Retinal pigment epithelial cell (primary cell): ENCODE measurements at regions not wholly inside any gene's neighbourhood (a gene's known extent, or its start where the extent isn't known, plus 50 kb on each side); places are given as distances from the start of the nearest gene placed in this dataset.
"Not testable (repeated sequence)": the region's sequence is repeated elsewhere in the genome, so short reads cannot be mapped to it uniquely, and the experiment has no call there.

ENCODE experiments used
- DNase-seq: peaks from one replicate; pipeline ENCODE4 v3.0.0-alpha.2; 2010; ENCODE audit warnings: low read depth
- H3K4me3 ChIP-seq: 2 replicates; pipeline ENCODE4 v1.5.1; 2011; ENCODE audit warnings: mild to moderate bottlenecking, low read length, control low read depth, moderate library complexity
- TF ChIP-seq, protein P1 (sequence below): conservative IDR thresholded peaks from 2 replicates; pipeline ENCODE4 v1.5.1; 2011; ENCODE audit warnings: low read depth, low read length, control low read depth, inconsistent platforms

DNA sequence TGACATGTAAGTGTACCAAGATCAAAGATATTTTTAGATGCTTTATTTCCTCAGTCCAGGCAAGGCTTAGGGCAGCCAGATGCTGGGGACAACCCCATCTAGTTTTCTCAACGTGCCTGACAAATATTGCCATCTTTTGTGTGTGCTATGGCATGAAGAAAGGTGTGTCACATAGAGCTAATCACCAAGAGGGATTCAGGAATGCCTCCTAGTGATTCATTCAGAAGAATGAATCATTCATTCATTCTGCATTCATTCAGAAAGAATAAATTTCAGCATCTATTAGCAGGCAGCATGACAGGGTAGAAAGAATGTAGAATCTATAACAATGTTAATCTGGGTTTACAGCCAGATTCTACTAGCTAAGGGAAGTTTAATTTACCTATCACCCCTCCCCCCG lies 75.4 kb upstream of the LRRC4C start:
- H3K4me3 ChIP-seq: no peak overlapping the region
- TF ChIP-seq, protein P1, sequence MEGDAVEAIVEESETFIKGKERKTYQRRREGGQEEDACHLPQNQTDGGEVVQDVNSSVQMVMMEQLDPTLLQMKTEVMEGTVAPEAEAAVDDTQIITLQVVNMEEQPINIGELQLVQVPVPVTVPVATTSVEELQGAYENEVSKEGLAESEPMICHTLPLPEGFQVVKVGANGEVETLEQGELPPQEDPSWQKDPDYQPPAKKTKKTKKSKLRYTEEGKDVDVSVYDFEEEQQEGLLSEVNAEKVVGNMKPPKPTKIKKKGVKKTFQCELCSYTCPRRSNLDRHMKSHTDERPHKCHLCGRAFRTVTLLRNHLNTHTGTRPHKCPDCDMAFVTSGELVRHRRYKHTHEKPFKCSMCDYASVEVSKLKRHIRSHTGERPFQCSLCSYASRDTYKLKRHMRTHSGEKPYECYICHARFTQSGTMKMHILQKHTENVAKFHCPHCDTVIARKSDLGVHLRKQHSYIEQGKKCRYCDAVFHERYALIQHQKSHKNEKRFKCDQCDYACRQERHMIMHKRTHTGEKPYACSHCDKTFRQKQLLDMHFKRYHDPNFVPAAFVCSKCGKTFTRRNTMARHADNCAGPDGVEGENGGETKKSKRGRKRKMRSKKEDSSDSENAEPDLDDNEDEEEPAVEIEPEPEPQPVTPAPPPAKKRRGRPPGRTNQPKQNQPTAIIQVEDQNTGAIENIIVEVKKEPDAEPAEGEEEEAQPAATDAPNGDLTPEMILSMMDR: no peak
- DNase-seq: no peak

DNA sequence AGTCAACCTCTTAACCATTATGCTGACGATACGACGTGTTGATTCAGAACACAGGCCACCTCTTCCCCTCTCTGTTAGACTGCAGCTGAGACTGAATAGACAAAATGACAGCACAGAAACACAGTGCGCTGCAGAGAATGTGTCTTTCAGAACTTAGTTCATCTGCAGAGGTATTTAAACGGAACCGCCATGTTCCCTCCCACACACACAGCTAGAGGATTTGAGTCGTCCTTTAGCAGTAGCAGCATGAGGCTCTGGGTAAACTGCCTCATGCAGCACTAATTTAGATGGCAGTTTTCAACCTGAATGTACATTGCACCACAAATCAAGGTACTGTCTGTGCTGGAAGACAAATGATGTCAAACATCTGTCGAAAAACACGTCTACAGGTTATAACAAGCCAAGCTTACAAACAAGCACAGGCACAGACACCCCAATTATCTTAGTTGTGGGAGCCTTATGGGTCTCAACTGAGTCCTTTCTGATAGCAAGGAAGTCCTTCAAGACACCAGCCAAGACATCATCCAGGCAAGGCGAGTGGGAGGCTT lies 76.6 kb upstream of the LRRC4C start:
- H3K4me3 ChIP-seq: no peak overlapping the region
- TF ChIP-seq, protein P1: no peak
- DNase-seq: no peak

DNA sequence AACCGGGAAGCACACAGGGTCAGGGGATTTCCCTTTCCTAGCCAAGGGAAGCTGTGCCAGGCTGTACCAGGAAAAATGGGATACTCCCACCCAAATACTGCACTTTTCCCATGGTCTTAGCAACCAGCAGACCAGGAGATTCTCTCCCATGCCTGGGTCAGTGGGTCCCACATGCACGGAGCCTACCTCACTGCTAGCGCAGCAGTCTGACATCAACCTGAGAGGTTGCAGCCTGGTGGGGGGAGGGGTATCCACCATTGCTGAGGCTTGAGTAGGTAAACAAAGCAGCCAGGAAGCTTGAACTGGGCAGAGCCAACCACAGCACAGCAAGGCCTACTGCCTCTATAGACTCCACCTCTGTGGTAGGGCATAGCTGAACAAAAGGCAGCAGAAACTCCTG lies 85.5 kb upstream of the LRRC4C start:
- not testable (repeated sequence) for H3K4me3 ChIP-seq, DNase-seq

DNA sequence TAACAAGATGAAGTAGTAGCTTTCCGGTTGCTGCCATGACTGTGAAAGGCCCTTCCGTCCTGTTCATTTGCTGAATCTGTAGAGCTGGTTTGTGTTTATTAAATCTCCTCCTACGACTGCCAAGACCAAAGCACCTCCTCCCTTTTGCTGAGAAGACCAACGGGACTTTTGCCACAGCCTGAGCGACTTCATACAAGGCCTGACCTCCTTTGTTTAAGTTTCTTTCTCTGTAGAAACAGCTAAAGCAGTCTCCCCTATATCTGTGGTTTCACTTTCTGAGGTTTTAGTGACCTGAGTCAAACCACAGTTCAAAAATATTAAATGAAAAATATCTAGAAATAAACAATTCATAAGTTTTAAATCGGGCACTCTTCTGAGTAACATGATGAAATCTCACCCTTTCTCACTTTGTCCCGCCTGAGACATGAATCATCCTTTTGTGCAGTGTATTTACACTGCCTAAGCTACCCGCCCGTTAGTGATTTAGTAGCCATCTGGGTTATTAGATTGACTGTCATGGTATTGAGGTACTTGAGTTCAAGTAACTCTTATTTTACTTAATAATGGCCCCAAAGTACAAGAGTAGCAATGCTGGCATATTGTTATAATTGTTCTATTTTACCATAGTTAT lies 119.1 kb upstream of the LRRC4C start:
- DNase-seq: no peak
- H3K4me3 ChIP-seq: no peak overlapping the region
- TF ChIP-seq, protein P1: no peak

GRCh38 chr11:41579546-41579945 lies 120.1 kb upstream of the LRRC4C start:
- H3K4me3 ChIP-seq: no peak overlapping the region
- TF ChIP-seq, protein P1: no peak
- no peak for DNase-seq

DNA sequence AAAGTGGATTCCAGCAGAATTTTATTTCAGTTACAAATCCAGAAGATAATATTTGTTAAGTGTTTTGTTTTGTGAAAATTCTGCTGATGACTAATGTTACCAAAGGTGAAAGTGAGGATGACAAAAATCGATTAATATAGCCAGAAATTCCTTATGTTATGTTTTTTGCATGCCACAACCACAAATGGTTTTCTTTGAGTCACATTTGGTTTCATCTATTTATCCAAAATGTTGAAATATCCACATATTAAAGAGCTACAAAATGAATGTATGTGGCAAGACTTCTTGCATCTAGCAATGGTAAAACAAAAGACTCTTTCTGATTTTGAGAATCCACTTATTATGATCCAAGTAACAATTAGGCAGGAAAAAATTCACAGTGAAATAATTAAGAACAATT lies 150.1 kb upstream of the LRRC4C start:
- H3K4me3 ChIP-seq: no peak overlapping the region
- TF ChIP-seq, protein P1: no peak
- DNase-seq: no peak

DNA sequence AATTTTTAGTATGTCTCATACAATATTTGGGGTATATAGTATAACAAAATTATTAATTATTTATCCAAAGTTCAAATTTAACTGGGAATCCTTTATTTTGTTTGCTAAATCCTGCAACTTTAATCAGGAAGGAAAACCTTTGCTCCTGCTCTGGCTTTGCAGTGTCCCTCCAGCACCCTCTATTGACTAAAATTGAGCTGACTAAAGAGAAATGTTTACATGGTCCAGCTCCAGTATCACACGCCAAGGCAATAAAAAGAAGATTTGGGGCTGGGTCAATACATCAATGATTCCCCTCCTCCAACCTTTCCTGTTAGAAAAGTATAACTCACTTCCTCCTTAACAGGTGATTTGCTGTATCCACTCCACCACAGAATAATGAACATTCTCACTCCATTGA lies 153.0 kb upstream of the LRRC4C start:
- H3K4me3 ChIP-seq: no peak overlapping the region
- TF ChIP-seq, protein P1: no peak
- DNase-seq: no peak
